ENCODE measurements at regions not wholly inside any gene's neighbourhood (a gene's known extent, or its start where the extent isn't known, plus 50 kb on each side); places are given as distances from the start of the nearest gene placed in this dataset.

- no peak for TF ChIP-seq EZH2 (IDR thresholded peaks at IDR 0.05)
Observed at GRCh38 chr12:60100160-60100559, 504.3 kb downstream of the SLC16A7 start (continued).

GRCh38 chr12:60100852-60101251, 505.0 kb downstream of the SLC16A7 start:
- Histone ChIP-seq H3K27ac (ENCODE audit: low read depth, low read length) (no peak overlapping the region), H4K20me1 (ENCODE audit: insufficient read depth) (no peaks in the 10 kb centered on the region), H3K9me2 (ENCODE audit: insufficient read depth) (no peaks in the 10 kb centered on the region), H3K79me2 (ENCODE audit: insufficient read depth, low read length) (no peaks in the 10 kb centered on the region), H3K4me3 (replicated peaks in 1 of 2; ENCODE audit: low read depth in 1 of 2, low read length in 2 of 2) (no peak overlapping the region), H3K4me1 (ENCODE audit: control insufficient read depth in 1 of 2, insufficient read depth in 2 of 2, low read length in 2 of 2) (peaks cover 0 to 3% of the 10 kb centered on the region in 2 experiments; a peak in 1 of 4 replicates), H3K36me3 (ENCODE audit: control insufficient read depth in 1 of 2, insufficient read depth in 2 of 2, low read length in 2 of 2) (no peaks in the 10 kb centered on the region), H3K27me3 (ENCODE audit: insufficient read depth, low read length) (no peaks in the 10 kb centered on the region), H3K9ac (ENCODE audit: low read length) (no peak overlapping the region), H3K9me3 (ENCODE audit: control insufficient read depth in 1 of 2, insufficient read depth in 1 of 2, low read depth in 1 of 2, low read length in 2 of 2) (no peaks in the 10 kb centered on the region), H3K4me2 (ENCODE audit: low read length) (no peak overlapping the region), H2AFZ (ENCODE audit: low read depth, low read length, poor library complexity, severe bottlenecking) (no peak overlapping the region)
- intact Hi-C loops (cut with micrococcal nuclease) = loop anchor here (10.0 kb wide), 2 partner anchors 394 to 1434 kb away; no protein-coding TSS in a partner anchor
- ChIA-PET POLR2A (no interaction called here), RAD21 (ENCODE audit: low non-redundant PET in 1 of 2, low total read pairs in 2 of 2, uncharacterized antibody in 2 of 2, unreplicated experiment in 2 of 2) (no interaction called here), CTCF (no interaction called here)
- no TSS peak for BruUV-seq (replicated peaks)
- DNase-seq (ENCODE audit: low read depth, low spot score) = no peak
- ATAC-seq = no peak
- TF ChIP-seq EZH2phosphoT487 (IDR thresholded peaks at IDR 0.05; ENCODE audit: borderline replicate concordance) (no peak), FOSL1 (IDR thresholded peaks at IDR 0.05; ENCODE audit: low read depth) (no peak), CEBPB (IDR thresholded peaks at IDR 0.05; ENCODE audit: low read depth) (no peak), POLR2AphosphoS5 (IDR thresholded peaks at IDR 0.05; ENCODE audit: low read depth, low read length) (no peak), CTCF (IDR thresholded peaks at IDR 0.05 in 2 of 3, conservative IDR thresholded peaks at IDR 0.05 in 1 of 3; ENCODE audit: borderline replicate concordance in 1 of 3, insufficient read depth in 1 of 3, low read depth in 2 of 3, low read length in 2 of 3) (no peak), ZNF274 (IDR thresholded peaks at IDR 0.05; ENCODE audit: low read depth, low read length) (no peak), ELF1 (IDR thresholded peaks at IDR 0.05; ENCODE audit: borderline replicate concordance, low read depth) (no peak), EGR1 (IDR thresholded peaks at IDR 0.05; ENCODE audit: low read depth) (no peak), TCF7L2 (IDR thresholded peaks at IDR 0.05; ENCODE audit: borderline replicate concordance, extremely low read depth, insufficient read depth, insufficient read length) (no peak)
- TF ChIP-seq, protein P1, sequence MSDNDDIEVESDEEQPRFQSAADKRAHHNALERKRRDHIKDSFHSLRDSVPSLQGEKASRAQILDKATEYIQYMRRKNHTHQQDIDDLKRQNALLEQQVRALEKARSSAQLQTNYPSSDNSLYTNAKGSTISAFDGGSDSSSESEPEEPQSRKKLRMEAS (IDR thresholded peaks at IDR 0.05) = no peak
- TF ChIP-seq, protein P2, sequence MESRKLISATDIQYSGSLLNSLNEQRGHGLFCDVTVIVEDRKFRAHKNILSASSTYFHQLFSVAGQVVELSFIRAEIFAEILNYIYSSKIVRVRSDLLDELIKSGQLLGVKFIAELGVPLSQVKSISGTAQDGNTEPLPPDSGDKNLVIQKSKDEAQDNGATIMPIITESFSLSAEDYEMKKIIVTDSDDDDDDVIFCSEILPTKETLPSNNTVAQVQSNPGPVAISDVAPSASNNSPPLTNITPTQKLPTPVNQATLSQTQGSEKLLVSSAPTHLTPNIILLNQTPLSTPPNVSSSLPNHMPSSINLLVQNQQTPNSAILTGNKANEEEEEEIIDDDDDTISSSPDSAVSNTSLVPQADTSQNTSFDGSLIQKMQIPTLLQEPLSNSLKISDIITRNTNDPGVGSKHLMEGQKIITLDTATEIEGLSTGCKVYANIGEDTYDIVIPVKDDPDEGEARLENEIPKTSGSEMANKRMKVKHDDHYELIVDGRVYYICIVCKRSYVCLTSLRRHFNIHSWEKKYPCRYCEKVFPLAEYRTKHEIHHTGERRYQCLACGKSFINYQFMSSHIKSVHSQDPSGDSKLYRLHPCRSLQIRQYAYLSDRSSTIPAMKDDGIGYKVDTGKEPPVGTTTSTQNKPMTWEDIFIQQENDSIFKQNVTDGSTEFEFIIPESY (IDR thresholded peaks at IDR 0.05; ENCODE audit: extremely low read depth, insufficient replicate concordance, low read length) = no peak
